Colonic mucosa (tissue), 4 donors: ENCODE measurements at regions not wholly inside any gene's neighbourhood (a gene's known extent, or its start where the extent isn't known, plus 50 kb on each side); places are given as distances from the start of the nearest gene placed in this dataset.

Source experiments
- DNase-seq: peaks from one replicate; pipeline ENCODE4 v3.0.0-alpha.2; 2020
- H3K27ac ChIP-seq: fragments of 200-600 bp; one replicate; pipeline ENCODE4 v1.8.0; 2021
- H3K27me3 ChIP-seq: fragments of 200-600 bp; one replicate; pipeline ENCODE4 v1.8.0; 2021
- H3K36me3 ChIP-seq: fragments of 200-600 bp; one replicate; pipeline ENCODE4 v1.8.0; 2021
- H3K4me1 ChIP-seq: fragments of 200-600 bp; one replicate; pipeline ENCODE4 v1.8.0; 2021; ENCODE audit warnings: mild to moderate bottlenecking
- H3K4me3 ChIP-seq: fragments of 200-600 bp; one replicate; pipeline ENCODE4 v1.8.0; 2021
- H3K9ac ChIP-seq, 2 donors: one replicate each; pipeline ENCODE4 v1.7.0; 2013; ENCODE audit warnings: control low read depth in 2 of 2, low read depth in 2 of 2, low read length in 2 of 2
- H3K9me3 ChIP-seq: fragments of 200-600 bp; one replicate; pipeline ENCODE4 v1.8.0; 2021
- CTCF ChIP-seq: fragments of 200-600 bp; IDR thresholded peaks from one replicate; pipeline ENCODE4 v1.8.0; 2022; ENCODE audit warnings: antibody characterized with exemption, mild to moderate bottlenecking
- intact Hi-C: fragments of 100-400 bp; cut with DNase I; formaldehyde crosslinking; loops from one replicate; pipeline ENCODE4 v1.14.1; 2022
- donor health status: healthy.
- donor health status: DM: no; HTN: no; CAD: no.
- donor health status: DM: no; HTN: no; CAD: no.

GRCh38 chr13:111850458-111850857, 216.5 kb upstream of the SOX1 start:
- Histone ChIP-seq H3K36me3 (no peaks in the 10 kb centered on the region), H3K27ac (no peak overlapping the region), H3K4me1 (no peaks in the 10 kb centered on the region), H3K27me3 (no peaks in the 10 kb centered on the region), H3K4me3 (no peak overlapping the region), H3K9ac (no peak overlapping the region), H3K9me3 (no peaks in the 10 kb centered on the region)
- no peak for TF ChIP-seq CTCF
- no peak for DNase-seq
- intact Hi-C loops = no loop called here

GRCh38 chr13:111850976-111851375, 216.0 kb upstream of the SOX1 start:
- H3K4me3 ChIP-seq = no peak overlapping the region
- no peaks in the 10 kb centered on the region for H3K27me3 ChIP-seq
- H3K9ac ChIP-seq = no peak overlapping the region
- no peak for DNase-seq
- intact Hi-C loops = no loop called here
- no peak overlapping the region for H3K27ac ChIP-seq
- no peaks in the 10 kb centered on the region for H3K36me3 ChIP-seq
- no peak for TF ChIP-seq CTCF
- H3K4me1 ChIP-seq = no peaks in the 10 kb centered on the region
- H3K9me3 ChIP-seq = no peaks in the 10 kb centered on the region

GRCh38 chr13:111852725-111853518, 214.0 kb upstream of the SOX1 start:
- H3K36me3 ChIP-seq = no peaks in the 10 kb centered on the region
- intact Hi-C loops = no loop called here
- no peak overlapping the region for H3K27ac ChIP-seq
- no peaks in the 10 kb centered on the region for H3K4me1 ChIP-seq
- DNase-seq = no peak
- H3K27me3 ChIP-seq = no peaks in the 10 kb centered on the region
- no peaks in the 10 kb centered on the region for H3K9me3 ChIP-seq
- H3K9ac ChIP-seq = no peak overlapping the region
- H3K4me3 ChIP-seq = no peak overlapping the region
- no peak for TF ChIP-seq CTCF

GRCh38 chr13:111853721-111854120, 213.2 kb upstream of the SOX1 start:
- Histone ChIP-seq H3K9ac (no peak overlapping the region), H3K36me3 (no peaks in the 10 kb centered on the region), H3K27me3 (no peaks in the 10 kb centered on the region), H3K4me3 (no peak overlapping the region), H3K4me1 (no peaks in the 10 kb centered on the region), H3K9me3 (no peaks in the 10 kb centered on the region), H3K27ac (no peak overlapping the region)
- intact Hi-C loops = no loop called here
- DNase-seq = no peak
- TF ChIP-seq CTCF = no peak

- no peak for DNase-seq
- no peaks in the 10 kb centered on the region for H3K9me3 ChIP-seq
- no peaks in the 10 kb centered on the region for H3K27me3 ChIP-seq
- no peak overlapping the region for H3K27ac ChIP-seq
- TF ChIP-seq CTCF = no peak
- intact Hi-C loops = no loop called here
- no peaks in the 10 kb centered on the region for H3K36me3 ChIP-seq
- no peak overlapping the region for H3K9ac ChIP-seq
- no peak overlapping the region for H3K4me3 ChIP-seq
- no peaks in the 10 kb centered on the region for H3K4me1 ChIP-seq
Observed at GRCh38 chr13:111854403-111854802, 212.5 kb upstream of the SOX1 start.
